Osteoblast (primary cell): ENCODE measurements at regions not wholly inside any gene's neighbourhood (a gene's known extent, or its start where the extent isn't known, plus 50 kb on each side); places are given as distances from the start of the nearest gene placed in this dataset.

Experiments
- DNase-seq: peaks from one replicate; pipeline ENCODE4 v3.0.0; 2011; ENCODE audit warnings: low spot score, mixed read lengths; ENCODE audit not compliant: insufficient read length; ENCODE audit errors: missing footprints
- H2AFZ ChIP-seq: 2 replicates; pipeline ENCODE4 v1.6.0; 2011; ENCODE audit warnings: mild to moderate bottlenecking, low read length
- H3K27ac ChIP-seq: 2 replicates; pipeline ENCODE4 v1.5.1; 2011; ENCODE audit warnings: mild to moderate bottlenecking, low read depth, low read length, moderate library complexity
- H3K27me3 ChIP-seq: 2 replicates; pipeline ENCODE4 v1.6.0; 2012; ENCODE audit warnings: mild to moderate bottlenecking, control low read depth, inconsistent platforms, low read length, moderate library complexity; ENCODE audit not compliant: insufficient read depth
- H3K36me3 ChIP-seq: 2 replicates; pipeline ENCODE4 v1.5.1; 2011; ENCODE audit warnings: mild to moderate bottlenecking, low read length, control low read depth, moderate library complexity; ENCODE audit not compliant: insufficient read depth
- H3K4me1 ChIP-seq: 2 replicates; pipeline ENCODE4 v1.5.1; 2011; ENCODE audit warnings: mild to moderate bottlenecking, low read length, control low read depth, moderate library complexity; ENCODE audit not compliant: insufficient read depth
- H3K4me2 ChIP-seq: 2 replicates; pipeline ENCODE4 v1.6.0; 2011; ENCODE audit warnings: mild to moderate bottlenecking, low read length; ENCODE audit not compliant: insufficient read depth
- H3K4me3 ChIP-seq: fragments of 200-600 bp; sonication (generic); 3 replicates; pipeline ENCODE4 v1.5.1; 2012; ENCODE audit warnings: mild to moderate bottlenecking, low read length, inconsistent platforms; ENCODE audit not compliant: insufficient read depth
- H3K79me2 ChIP-seq: 2 replicates; pipeline ENCODE4 v1.6.0; 2012; ENCODE audit warnings: mild to moderate bottlenecking, low read length, control low read depth, inconsistent platforms; ENCODE audit not compliant: insufficient read depth
- H3K9me3 ChIP-seq: 2 replicates; pipeline ENCODE4 v1.5.1; 2011; ENCODE audit warnings: low read depth, low read length, control low read depth
- H4K20me1 ChIP-seq: 2 replicates; pipeline ENCODE4 v1.6.0; 2012; ENCODE audit warnings: mild to moderate bottlenecking, low read length, control low read depth; ENCODE audit not compliant: insufficient read depth
- TF ChIP-seq, protein P1 (sequence below): IDR thresholded peaks from 2 replicates; pipeline ENCODE4 v1.5.1; 2011; ENCODE audit warnings: mild to moderate bottlenecking, low read depth, low read length, moderate library complexity; ENCODE audit errors: extremely low read depth

- peaks cover 5% of the 10 kb centered on the region for H3K27me3 ChIP-seq
- no peak overlapping the region for H2AFZ ChIP-seq
- TF ChIP-seq, protein P1, sequence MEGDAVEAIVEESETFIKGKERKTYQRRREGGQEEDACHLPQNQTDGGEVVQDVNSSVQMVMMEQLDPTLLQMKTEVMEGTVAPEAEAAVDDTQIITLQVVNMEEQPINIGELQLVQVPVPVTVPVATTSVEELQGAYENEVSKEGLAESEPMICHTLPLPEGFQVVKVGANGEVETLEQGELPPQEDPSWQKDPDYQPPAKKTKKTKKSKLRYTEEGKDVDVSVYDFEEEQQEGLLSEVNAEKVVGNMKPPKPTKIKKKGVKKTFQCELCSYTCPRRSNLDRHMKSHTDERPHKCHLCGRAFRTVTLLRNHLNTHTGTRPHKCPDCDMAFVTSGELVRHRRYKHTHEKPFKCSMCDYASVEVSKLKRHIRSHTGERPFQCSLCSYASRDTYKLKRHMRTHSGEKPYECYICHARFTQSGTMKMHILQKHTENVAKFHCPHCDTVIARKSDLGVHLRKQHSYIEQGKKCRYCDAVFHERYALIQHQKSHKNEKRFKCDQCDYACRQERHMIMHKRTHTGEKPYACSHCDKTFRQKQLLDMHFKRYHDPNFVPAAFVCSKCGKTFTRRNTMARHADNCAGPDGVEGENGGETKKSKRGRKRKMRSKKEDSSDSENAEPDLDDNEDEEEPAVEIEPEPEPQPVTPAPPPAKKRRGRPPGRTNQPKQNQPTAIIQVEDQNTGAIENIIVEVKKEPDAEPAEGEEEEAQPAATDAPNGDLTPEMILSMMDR = no peak
Measured at GRCh38 chr16:22643886-22644285, 133.2 kb downstream of the NPIPB5 start.

GRCh38 chr16:22645868-22646267 lies 135.2 kb downstream of the NPIPB5 start:
- TF ChIP-seq, protein P1 = no peak
- DNase-seq = no peak
- Histone ChIP-seq H2AFZ (no peak overlapping the region), H3K4me1 (no peaks in the 10 kb centered on the region), H3K27ac (no peak overlapping the region), H3K79me2 (no peaks in the 10 kb centered on the region), H3K27me3 (peaks cover 5% of the 10 kb centered on the region), H4K20me1 (no peaks in the 10 kb centered on the region), H3K36me3 (no peaks in the 10 kb centered on the region), H3K4me2 (no peak overlapping the region), H3K4me3 (no peak overlapping the region), H3K9me3 (no peaks in the 10 kb centered on the region)

More at GRCh38 chr16:22643886-22644285, 133.2 kb downstream of the NPIPB5 start:
- H3K4me1 ChIP-seq = no peaks in the 10 kb centered on the region
- H3K79me2 ChIP-seq = no peaks in the 10 kb centered on the region
- no peak for DNase-seq
- H3K4me3 ChIP-seq = no peak overlapping the region
- H3K4me2 ChIP-seq = no peak overlapping the region
- no peak overlapping the region for H3K27ac ChIP-seq
- no peaks in the 10 kb centered on the region for H4K20me1 ChIP-seq
- H3K36me3 ChIP-seq = no peaks in the 10 kb centered on the region
- no peaks in the 10 kb centered on the region for H3K9me3 ChIP-seq

GRCh38 chr16:22646948-22647556 lies 136.4 kb downstream of the NPIPB5 start:
- no peaks in the 10 kb centered on the region for H3K9me3 ChIP-seq
- no peak overlapping the region for H3K4me3 ChIP-seq
- H3K4me2 ChIP-seq = no peak overlapping the region
- no peaks in the 10 kb centered on the region for H3K36me3 ChIP-seq
- DNase-seq = no peak
- no peak overlapping the region for H2AFZ ChIP-seq
- TF ChIP-seq, protein P1 = no peak
- H3K27me3 ChIP-seq = peaks cover 5% of the 10 kb centered on the region
- H4K20me1 ChIP-seq = no peaks in the 10 kb centered on the region
- no peaks in the 10 kb centered on the region for H3K4me1 ChIP-seq
- H3K27ac ChIP-seq = no peak overlapping the region
- no peaks in the 10 kb centered on the region for H3K79me2 ChIP-seq

DNA sequence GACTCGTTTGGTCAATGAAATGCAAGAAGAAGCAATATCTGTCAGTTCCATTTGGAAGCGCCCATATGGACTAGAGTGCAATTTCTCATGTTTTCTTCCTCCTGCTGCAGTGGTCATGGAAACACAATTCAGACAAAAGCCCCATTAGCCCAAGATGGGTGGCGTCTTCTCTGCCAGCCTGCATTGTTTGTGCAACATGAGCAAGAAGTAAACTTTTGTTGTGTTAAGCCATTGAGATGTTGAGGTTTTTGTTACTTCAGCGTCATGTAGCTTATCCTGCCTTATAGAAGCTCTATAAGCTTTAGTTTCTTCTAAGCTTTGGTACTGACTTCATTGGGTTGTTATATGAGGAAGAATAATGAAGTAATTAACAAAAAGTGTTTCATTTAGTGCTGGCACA lies 137.4 kb downstream of the NPIPB5 start:
- TF ChIP-seq, protein P1 = no peak
- Histone ChIP-seq H4K20me1 (no peaks in the 10 kb centered on the region), H3K79me2 (no peaks in the 10 kb centered on the region), H3K27ac (no peak overlapping the region), H3K4me2 (no peak overlapping the region), H2AFZ (no peak overlapping the region), H3K4me3 (no peak overlapping the region), H3K27me3 (peaks cover 5% of the 10 kb centered on the region), H3K9me3 (no peaks in the 10 kb centered on the region), H3K4me1 (no peaks in the 10 kb centered on the region), H3K36me3 (no peaks in the 10 kb centered on the region)
- no peak for DNase-seq
